A549 (cell line): ENCODE measurements at regions not wholly inside any gene's neighbourhood (a gene's known extent, or its start where the extent isn't known, plus 50 kb on each side); places are given as distances from the start of the nearest gene placed in this dataset.
"Not testable (repeated sequence)": the region's sequence is repeated elsewhere in the genome, so short reads cannot be mapped to it uniquely, and the experiment has no call there.

Experiments used
- ATAC-seq, 2 experiments: fragments of 200-7000 bp in 1 of 2; fragments of >200 bp in 1 of 2; cut with Nextera tagmentation in 1 of 2; cut with Tn5 transposase in 1 of 2; 3 replicates each; pipeline versions ENCODE4 v1.8.0 to v1.9.1; 2018 to 2020; ENCODE audit warnings: mild to moderate bottlenecking in 1 of 2, moderate library complexity in 1 of 2
- CTCF ChIA-PET: fragments of 300-600 bp; sonication (Branson Sonifier 250); formaldehyde crosslinking; extraction: SDS; loops from one replicate; lab custom pipeline; 2021; ENCODE audit warnings: antibody characterized with exemption, inconsistent platforms; lab: Yijun Ruan, JAX
- POLR2A ChIA-PET: fragments of 350-600 bp; formaldehyde crosslinking; extraction: SDS; loops from one replicate; lab custom pipeline; 2021; ENCODE audit warnings: antibody characterized with exemption, inconsistent platforms; lab: Yijun Ruan, JAX
- DNase-seq, 2 experiments: peaks; one replicate each; pipeline versions ENCODE4 v3.0.0 to v3.0.0-alpha.2; 2011 to 2016; ENCODE audit warnings: low read depth in 1 of 2, low spot score in 1 of 2
- FAIRE-seq: peaks from 2 replicates; lab custom pipeline; 2011; peaks lifted over from hg19 to GRCh38; lab: Jason Lieb, UNC
- H3K27ac ChIP-seq, 2 experiments: fragments of >200 bp; sonication (Bioruptor Twin); formaldehyde crosslinking; 3 replicates each; pipeline ENCODE4 v1.5.1; 2016 to 2017
- H3K4me1 ChIP-seq: fragments of >200 bp; sonication (Bioruptor Twin); formaldehyde crosslinking; 3 replicates; pipeline ENCODE4 v1.6.1; 2016
- H3K4me2 ChIP-seq: fragments of >200 bp; sonication (Bioruptor Twin); formaldehyde crosslinking; 3 replicates; pipeline ENCODE4 v1.6.1; 2016
- H3K4me3 ChIP-seq: fragments of >200 bp; sonication (Bioruptor Twin); formaldehyde crosslinking; 3 replicates; pipeline ENCODE4 v1.5.1; 2016
- H3K9me3 ChIP-seq: fragments of >200 bp; sonication (Bioruptor Twin); formaldehyde crosslinking; 3 replicates; pipeline ENCODE4 v1.6.1; 2016
- RAD21 ChIP-seq, 2 experiments: fragments of >200 bp in 1 of 2; sonication (Bioruptor Twin) in 1 of 2; formaldehyde crosslinking in 1 of 2; IDR thresholded peaks in 1 of 2; conservative IDR thresholded peaks in 1 of 2; 2 replicates in 1 of 2; 3 replicates in 1 of 2; pipeline ENCODE4 v1.6.1; 2012 to 2018; ENCODE audit warnings: inconsistent platforms in 1 of 2
- WGBS: methylation state at CpG from one replicate; pipeline ENCODE4 v1.1.6; 2017; ENCODE audit errors: missing lambda C conversion rate; 5-methylcytosine and 5-hydroxymethylcytosine counted together
- TF ChIP-seq, protein P1 (sequence below): fragments of >200 bp; sonication (Bioruptor Twin); formaldehyde crosslinking; IDR thresholded peaks from 3 replicates; pipeline ENCODE4 v1.5.1; 2016
- TF ChIP-seq, protein P2 (sequence below): IDR thresholded peaks from 2 replicates; pipeline ENCODE4 v1.6.1; 2012; ENCODE audit warnings: low read depth, borderline replicate concordance
- TF ChIP-seq, protein P3 (sequence below): IDR thresholded peaks from 2 replicates; pipeline ENCODE4 v1.6.1; 2012

DNA sequence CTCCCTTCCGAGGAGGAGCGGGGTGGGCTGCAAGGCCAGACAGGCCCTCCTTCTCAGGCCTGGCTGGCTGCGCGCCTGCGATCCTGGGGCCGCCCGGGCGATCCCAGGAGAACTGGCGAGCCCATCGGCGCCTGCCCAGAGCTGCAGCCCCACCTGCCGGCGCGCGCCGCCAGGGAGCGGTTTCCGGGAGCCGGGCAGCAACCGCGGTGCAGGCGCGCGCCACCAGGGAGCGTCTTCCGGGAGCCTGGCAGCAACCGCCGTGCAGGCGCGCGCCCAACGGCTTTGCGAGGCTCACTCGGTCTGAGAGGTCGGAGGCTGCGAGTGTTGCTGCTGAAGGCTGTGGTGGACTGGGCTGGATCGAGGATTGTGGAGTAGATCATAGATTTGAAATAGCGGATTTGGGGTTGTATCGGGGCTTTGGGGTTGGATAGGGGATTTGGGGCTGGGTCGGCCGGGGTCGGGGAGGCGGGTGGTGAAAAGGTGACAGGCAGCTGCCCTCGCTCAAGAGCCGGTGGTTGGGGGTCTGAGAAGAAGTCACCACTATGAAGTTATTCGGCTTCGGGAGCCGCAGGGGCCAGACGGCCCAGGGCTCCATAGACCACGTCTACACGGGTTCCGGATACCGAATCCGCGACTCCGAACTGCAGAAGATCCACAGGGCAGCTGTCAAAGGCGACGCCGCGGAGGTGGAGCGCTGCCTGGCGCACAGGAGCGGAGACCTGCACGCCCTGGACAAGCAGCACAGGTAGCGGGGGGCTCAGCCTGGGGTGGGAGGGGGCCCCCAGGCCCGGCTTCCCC is 668.9 kb downstream of the SPATA31A6 start:
- FAIRE-seq, POLR2A ChIA-PET, H3K4me1 ChIP-seq, CTCF ChIA-PET, H3K27ac ChIP-seq: not testable (repeated sequence)
- DNase-seq (peak; percentile 0 to 73), ATAC-seq (peak; percentile 91 to 96)
- Histone ChIP-seq H3K4me2 (peak overlapping the region; percentile 88), H3K4me3 (peak overlapping the region; percentile 38; the same call in 2 of the 3 replicates)
- WGBS = 0% methylated on average over 1 of the region's 66 CpGs
- TF ChIP-seq, protein P1, sequence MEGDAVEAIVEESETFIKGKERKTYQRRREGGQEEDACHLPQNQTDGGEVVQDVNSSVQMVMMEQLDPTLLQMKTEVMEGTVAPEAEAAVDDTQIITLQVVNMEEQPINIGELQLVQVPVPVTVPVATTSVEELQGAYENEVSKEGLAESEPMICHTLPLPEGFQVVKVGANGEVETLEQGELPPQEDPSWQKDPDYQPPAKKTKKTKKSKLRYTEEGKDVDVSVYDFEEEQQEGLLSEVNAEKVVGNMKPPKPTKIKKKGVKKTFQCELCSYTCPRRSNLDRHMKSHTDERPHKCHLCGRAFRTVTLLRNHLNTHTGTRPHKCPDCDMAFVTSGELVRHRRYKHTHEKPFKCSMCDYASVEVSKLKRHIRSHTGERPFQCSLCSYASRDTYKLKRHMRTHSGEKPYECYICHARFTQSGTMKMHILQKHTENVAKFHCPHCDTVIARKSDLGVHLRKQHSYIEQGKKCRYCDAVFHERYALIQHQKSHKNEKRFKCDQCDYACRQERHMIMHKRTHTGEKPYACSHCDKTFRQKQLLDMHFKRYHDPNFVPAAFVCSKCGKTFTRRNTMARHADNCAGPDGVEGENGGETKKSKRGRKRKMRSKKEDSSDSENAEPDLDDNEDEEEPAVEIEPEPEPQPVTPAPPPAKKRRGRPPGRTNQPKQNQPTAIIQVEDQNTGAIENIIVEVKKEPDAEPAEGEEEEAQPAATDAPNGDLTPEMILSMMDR = peak; percentile 29; the same call in 2 of the 3 replicates
- TF ChIP-seq RAD21 (conservative IDR thresholded peaks at IDR 0.05 in 1 of 2, IDR thresholded peaks at IDR 0.05 in 1 of 2) = peak in 1 of 2 experiments; percentile 10; a peak in 1 of 5 replicates
- TF ChIP-seq, protein P2, sequence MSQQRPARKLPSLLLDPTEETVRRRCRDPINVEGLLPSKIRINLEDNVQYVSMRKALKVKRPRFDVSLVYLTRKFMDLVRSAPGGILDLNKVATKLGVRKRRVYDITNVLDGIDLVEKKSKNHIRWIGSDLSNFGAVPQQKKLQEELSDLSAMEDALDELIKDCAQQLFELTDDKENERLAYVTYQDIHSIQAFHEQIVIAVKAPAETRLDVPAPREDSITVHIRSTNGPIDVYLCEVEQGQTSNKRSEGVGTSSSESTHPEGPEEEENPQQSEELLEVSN = peak; percentile 45; the same call in 1 of the 2 replicates
- TF ChIP-seq, protein P3, sequence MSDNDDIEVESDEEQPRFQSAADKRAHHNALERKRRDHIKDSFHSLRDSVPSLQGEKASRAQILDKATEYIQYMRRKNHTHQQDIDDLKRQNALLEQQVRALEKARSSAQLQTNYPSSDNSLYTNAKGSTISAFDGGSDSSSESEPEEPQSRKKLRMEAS = peak; percentile 75
- TF ChIP-seq, all 56 proteins: peak for 4; not testable (repeated sequence) for 52
- not testable (repeated sequence) for H3K9me3 ChIP-seq

DNA sequence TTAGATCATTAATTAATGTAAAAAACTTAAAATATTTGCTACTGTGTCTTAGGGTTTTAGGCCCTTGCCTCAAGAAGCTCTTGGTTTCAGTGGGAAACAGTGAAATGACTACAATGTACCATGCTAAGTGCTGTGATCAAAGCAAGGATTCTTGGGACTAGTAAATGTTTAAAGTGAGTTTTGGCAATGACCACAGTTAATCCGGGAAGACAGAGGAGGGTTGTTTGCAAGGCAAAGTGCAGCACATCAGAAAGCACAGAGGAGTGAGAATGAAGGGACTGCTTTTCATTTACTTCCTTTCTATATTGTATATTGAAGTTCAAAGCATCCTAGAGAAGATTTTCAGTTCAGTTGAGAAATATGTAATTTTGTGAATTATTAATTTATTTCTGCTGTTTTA is 676.7 kb downstream of the SPATA31A6 start:
- POLR2A ChIA-PET, H3K9me3 ChIP-seq, H3K4me1 ChIP-seq, H3K4me3 ChIP-seq, CTCF ChIA-PET, H3K27ac ChIP-seq, ATAC-seq, FAIRE-seq, H3K4me2 ChIP-seq, DNase-seq: not testable (repeated sequence)
- WGBS = 0% methylated on average over 1 of the region's 1 CpG

DNA sequence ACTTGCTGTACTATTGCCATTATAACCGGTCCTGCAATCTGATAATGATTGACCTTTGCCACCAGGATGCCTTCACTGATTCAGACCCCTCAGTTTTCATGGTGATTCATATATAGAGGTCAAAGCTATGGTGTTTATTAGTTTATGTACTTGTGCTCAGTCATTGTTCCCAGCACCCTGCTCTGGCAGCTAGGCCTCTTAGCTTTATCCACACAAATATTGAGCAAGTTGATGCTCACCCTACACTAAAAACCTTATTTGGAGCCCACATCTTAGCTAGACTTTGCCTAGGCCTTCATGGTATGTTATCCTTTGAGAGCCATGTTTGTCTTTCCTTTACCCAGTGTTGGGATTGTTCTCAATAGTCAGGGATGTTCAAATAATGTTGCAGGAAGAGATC is 679.0 kb downstream of the SPATA31A6 start:
- no CpG with 5 or more reads among the region's 1 CpG for WGBS
- CTCF ChIA-PET, POLR2A ChIA-PET, H3K27ac ChIP-seq, DNase-seq, H3K4me1 ChIP-seq, FAIRE-seq, H3K4me3 ChIP-seq, ATAC-seq, H3K9me3 ChIP-seq, H3K4me2 ChIP-seq: not testable (repeated sequence)
